UCSD-AML1 (cell line): ENCODE measurements at regions not wholly inside any gene's neighbourhood (a gene's known extent, or its start where the extent isn't known, plus 50 kb on each side); places are given as distances from the start of the nearest gene placed in this dataset.

Experiments
- DNase-seq: peaks from one replicate; lab custom pipeline; 2025; ENCODE audit not compliant: unreplicated experiment; lab: John Stamatoyannopoulos, UW

- no peak for DNase-seq
Measured at GRCh38 chr4:108529102-108529501, 91.3 kb upstream of the RPL34 start.

GRCh38 chr4:108527723-108528122 is 92.7 kb upstream of the RPL34 start:
- peak; percentile 32 for DNase-seq

GRCh38 chr4:108520807-108521206 is 99.6 kb upstream of the RPL34 start:
- DNase-seq, result no peak

DNA sequence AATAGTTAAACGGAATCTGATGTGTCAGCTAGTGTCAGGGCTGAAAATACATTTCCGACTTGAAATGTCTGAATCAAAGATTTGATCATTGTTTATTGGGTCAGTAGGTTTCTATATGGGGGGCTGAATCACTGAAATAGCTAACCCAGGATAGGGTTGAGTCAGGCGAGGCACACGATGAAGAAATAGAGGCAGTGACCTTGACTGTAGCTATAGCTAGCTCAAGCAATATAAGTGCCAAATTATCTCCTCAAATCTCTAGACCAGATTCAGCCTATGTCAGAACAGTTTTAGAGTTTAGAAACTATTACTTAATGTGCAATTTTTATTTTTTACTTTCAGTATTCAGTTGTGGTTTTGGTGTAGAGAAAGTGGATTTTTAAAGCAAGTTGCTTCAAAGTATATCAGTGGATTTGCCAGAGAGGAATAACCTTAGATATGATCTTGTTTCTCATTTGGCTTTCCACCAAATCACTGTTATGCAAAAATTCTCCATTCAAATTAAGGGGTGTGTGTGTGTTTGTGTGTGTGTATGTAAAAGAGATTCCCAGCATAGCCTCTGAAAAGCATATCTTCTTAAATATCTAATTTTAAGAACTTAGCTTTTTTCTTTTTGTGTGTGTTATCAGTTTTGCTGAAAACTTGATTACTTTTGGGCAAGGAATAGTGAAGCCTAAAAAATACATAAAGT is 100.3 kb upstream of the RPL34 start:
- DNase-seq, result no peak

- no peak for DNase-seq
Measured at GRCh38 chr4:108519208-108519833, 101.1 kb upstream of the RPL34 start.

DNA sequence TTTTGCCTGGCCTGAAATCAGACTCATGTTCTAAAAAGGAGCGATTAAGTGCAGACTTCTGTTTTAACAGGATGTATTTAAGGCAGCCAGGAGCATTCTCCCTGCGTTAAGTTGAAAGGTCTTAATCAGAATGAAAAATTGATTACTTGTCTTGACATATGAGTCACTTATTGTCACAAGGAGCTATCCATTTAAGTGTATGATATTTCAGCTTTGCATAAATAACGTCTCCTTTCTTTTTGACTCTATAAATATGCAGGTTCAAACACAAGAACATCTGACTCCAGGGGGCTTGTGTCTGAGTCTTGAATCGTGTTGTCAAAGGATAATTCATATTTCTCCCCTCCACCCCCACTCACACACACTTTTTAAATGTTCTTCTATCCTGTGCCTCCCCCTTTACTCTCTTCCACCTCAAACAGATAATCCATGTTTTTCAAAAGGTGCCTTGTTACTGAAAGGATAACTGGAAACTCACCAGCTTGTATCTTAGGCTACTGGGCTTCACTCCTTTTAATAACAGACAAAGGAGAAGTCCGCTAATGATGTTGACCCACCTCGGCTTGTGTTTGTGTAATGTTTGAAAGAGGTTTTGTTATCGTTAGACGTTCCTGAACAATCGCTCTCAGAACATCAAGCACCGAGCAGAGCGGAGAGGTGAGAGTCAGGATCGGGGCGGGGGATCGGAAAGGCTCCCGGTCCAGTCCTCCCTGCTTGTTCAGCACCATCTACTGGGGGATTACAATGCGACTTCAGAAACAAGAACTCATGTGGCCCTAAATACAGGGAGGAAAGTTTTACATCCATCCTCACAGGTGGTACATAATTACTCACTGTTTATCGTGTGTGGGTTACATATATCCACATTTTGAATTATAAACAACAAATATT is 107.5 kb upstream of the RPL34 start:
- no peak for DNase-seq

GRCh38 chr4:108511618-108512017 is 108.8 kb upstream of the RPL34 start:
- DNase-seq, result no peak

- no peak for DNase-seq
Measured at GRCh38 chr4:108502356-108502755, 118.0 kb upstream of the RPL34 start.

- DNase-seq, result no peak
Measured at GRCh38 chr4:108498925-108499324, 121.5 kb upstream of the RPL34 start.

DNA sequence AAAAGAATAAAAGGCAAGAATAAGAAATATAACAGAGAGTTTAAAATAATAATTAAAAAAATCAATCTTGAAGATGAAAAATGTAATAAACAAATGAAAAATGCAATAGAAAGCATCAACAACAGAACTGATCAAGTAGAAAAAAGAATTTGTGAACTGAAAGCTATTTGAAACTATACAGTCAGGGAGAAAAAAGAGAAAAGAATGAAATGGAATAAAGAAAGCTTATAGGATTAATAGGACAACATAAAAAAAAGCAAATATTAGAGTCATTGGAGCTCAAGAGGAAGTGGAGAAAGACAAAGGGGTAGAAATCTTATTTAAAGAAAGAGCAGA is 126.8 kb upstream of the RPL34 start:
- DNase-seq, result no peak

DNA sequence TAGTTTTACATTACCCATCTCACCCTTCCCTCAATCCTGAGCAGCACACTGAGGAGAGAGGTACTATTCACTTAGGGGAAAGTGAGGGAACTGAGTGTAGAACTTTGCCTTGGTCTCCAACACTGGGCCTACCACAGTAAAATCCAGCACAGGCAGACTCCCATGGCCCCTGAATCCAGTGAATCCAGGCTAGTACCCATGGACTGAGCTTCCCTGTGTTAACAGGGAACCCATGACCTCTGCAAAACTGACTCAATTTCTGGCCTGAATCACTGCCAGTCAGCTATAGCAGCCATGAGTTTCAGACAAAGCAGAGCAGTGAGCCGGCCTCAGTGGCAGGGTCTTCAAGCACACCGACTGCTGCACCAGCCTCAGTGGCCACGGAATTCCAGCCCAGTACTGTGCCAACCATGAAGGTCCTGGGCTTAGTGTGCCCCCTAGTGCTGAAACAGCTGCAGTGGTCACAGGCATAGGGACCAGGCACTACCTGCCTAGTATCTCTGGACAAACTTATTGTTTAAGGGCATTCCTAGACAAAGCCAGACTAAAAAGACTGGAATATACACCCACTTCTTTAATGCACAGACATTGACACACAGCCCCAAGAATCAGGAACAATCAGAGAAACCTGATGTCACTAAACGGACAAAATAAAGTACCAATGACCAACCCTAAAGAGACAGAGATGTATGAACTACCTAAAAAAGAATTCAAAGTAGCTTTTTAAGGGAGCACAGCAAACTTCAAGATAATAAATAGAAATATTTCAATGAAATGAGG is 127.4 kb upstream of the RPL34 start:
- no peak for DNase-seq

GRCh38 chr4:108488865-108489264 is 131.5 kb upstream of the RPL34 start:
- DNase-seq, result no peak

- DNase-seq, result no peak
Measured at GRCh38 chr4:108486046-108486445, 134.3 kb upstream of the RPL34 start.

- DNase-seq, result no peak
Measured at GRCh38 chr4:108484187-108484586, 136.2 kb upstream of the RPL34 start.

DNA sequence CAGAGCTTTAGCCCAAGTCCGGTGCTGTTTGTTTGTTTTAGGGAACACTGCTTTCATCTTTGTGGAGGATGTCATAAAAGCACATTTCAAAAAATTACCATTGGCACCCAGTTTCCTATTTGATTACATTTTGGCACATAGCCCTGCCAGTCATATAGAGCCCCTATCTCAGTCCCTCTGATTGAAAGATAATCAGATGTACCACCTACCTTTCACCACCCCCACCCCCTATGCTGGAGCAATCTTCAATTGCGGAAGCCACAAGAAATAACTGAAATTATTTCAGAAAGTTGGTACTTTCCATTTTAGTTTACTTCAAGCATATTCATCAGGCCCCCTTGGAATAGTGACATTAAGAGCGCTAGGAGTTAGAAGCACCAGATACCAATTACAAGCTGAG is 136.7 kb upstream of the RPL34 start:
- no peak for DNase-seq

GRCh38 chr4:108483079-108483478 is 137.3 kb upstream of the RPL34 start:
- peak; percentile 8 for DNase-seq

DNA sequence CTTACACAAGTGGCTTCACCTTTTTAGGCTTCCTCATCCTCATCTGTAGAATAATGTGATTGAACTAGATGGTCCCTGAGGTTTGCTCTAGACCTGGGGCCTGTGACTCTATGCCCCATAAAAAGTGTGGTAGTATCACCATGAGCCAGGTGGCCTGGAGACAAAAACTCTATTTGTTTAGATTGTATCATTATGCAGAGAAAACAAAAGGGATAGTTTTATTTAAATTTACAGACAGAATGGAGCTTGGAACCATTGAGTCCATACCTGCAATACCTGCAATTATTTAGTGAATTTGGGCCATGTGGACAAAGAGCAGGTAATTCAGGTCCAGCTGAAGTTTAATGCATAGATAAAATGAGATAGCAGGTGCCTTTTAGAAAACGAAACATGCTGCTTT is 139.5 kb upstream of the RPL34 start:
- DNase-seq, result no peak

GRCh38 chr4:108477527-108478108 is 142.8 kb upstream of the RPL34 start:
- no peak for DNase-seq

GRCh38 chr4:108473163-108473720 is 147.1 kb upstream of the RPL34 start:
- no peak for DNase-seq
